ENCODE measurements at regions not wholly inside any gene's neighbourhood (a gene's known extent, or its start where the extent isn't known, plus 50 kb on each side); places are given as distances from the start of the nearest gene placed in this dataset.

- H3K36me3 ChIP-seq (ENCODE audit: insufficient read depth in 1 of 2, low read depth in 1 of 2): no peaks in the 10 kb centered on the region
- H3K27me3 ChIP-seq (ENCODE audit: insufficient read depth in 3 of 3, low read length in 2 of 3): no peaks in the 10 kb centered on the region
- DNase-seq: no peak
- no peak overlapping the region for H3K27ac ChIP-seq
- no peak for ATAC-seq
- no peak for TF ChIP-seq CTCF (IDR thresholded peaks at IDR 0.05)
- peaks cover 11% of the 10 kb centered on the region for H3K9me3 ChIP-seq
- intact Hi-C loops (cut with DNase I): no loop called here
- no peak overlapping the region for H3K4me3 ChIP-seq
- no peaks in the 10 kb centered on the region for H3K4me1 ChIP-seq
- 65 to 70% (median 67%) methylated on average over 1 of the region's 1 CpG for WGBS, 3 donors
Measured at GRCh38 chr13:80989747-80990146, 648.8 kb upstream of the SPRY2 start.

DNA sequence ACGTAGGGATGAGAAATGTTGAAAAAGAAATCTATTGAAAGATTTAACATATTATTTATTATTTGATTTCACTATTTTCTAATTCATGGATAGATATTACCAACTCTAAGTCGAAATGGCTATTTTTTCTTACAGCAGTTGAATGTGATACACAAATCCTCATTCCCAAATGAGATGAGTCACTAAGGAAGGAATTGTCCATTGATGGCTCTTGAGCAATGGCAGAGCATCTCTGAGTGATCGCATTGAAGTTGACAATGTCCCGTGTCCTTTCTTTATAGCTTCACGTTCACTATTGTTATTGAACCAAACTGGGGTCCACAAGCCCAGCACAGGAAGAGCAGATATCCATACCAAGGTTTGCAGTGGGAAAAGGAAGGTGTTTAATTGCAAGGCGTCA lies 648.3 kb upstream of the SPRY2 start:
- DNase-seq (no peak), ATAC-seq (no peak)
- Histone ChIP-seq H3K36me3 (ENCODE audit: insufficient read depth in 1 of 2, low read depth in 1 of 2) (no peaks in the 10 kb centered on the region), H3K4me3 (no peak overlapping the region), H3K9me3 (peaks cover 11% of the 10 kb centered on the region), H3K27me3 (ENCODE audit: insufficient read depth in 3 of 3, low read length in 2 of 3) (no peaks in the 10 kb centered on the region), H3K27ac (no peak overlapping the region), H3K4me1 (no peaks in the 10 kb centered on the region)
- WGBS, 3 donors: 81 to 87% (median 81%) methylated on average over 6 of the region's 6 CpGs
- no peak for TF ChIP-seq CTCF (IDR thresholded peaks at IDR 0.05)
- intact Hi-C loops (cut with DNase I): no loop called here

DNA sequence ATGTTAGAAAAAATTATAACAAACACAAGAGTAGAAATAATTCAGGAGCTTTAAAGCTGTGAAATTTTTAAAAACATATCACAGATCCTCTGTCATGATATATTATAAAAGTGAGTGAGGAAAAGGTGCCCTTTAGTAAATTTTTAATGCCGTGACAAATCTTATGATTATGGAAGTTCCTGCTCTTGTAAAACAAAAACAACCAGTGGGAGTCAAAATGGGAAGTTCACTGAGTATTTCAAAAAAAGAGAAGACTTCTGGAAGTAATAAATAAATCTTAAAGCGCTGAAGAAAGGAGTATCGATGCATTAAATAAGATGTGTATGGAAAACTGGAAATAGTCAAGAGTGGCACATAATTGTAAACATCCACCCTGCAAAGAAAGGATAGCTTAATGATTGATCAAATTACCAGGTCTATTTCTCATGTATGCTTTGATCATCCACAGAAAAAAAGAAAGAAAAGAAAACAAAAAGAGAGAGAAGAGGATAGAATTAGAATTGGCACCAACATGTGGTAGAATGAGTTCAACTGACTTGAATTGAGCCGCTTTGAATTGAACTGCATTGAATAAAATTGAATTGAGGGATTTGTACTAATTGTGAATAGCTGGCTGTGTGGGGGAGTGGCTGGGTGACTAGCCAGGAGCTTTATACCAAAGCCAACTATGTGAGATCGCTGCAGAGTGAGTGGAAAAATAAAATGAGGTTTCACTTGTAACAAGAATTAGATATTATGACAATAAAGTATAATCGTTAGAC lies 647.6 kb upstream of the SPRY2 start:
- Histone ChIP-seq H3K4me3 (no peak overlapping the region), H3K9me3 (peaks cover 11% of the 10 kb centered on the region), H3K27me3 (ENCODE audit: insufficient read depth in 3 of 3, low read length in 2 of 3) (no peaks in the 10 kb centered on the region), H3K4me1 (no peaks in the 10 kb centered on the region), H3K36me3 (ENCODE audit: insufficient read depth in 1 of 2, low read depth in 1 of 2) (no peaks in the 10 kb centered on the region), H3K27ac (no peak overlapping the region)
- WGBS, 3 donors: 43 to 64% (median 47%) methylated on average over 6 of the region's 6 CpGs
- TF ChIP-seq CTCF (IDR thresholded peaks at IDR 0.05): no peak
- no peak for ATAC-seq
- intact Hi-C loops (cut with DNase I): no loop called here
- no peak for DNase-seq

DNA sequence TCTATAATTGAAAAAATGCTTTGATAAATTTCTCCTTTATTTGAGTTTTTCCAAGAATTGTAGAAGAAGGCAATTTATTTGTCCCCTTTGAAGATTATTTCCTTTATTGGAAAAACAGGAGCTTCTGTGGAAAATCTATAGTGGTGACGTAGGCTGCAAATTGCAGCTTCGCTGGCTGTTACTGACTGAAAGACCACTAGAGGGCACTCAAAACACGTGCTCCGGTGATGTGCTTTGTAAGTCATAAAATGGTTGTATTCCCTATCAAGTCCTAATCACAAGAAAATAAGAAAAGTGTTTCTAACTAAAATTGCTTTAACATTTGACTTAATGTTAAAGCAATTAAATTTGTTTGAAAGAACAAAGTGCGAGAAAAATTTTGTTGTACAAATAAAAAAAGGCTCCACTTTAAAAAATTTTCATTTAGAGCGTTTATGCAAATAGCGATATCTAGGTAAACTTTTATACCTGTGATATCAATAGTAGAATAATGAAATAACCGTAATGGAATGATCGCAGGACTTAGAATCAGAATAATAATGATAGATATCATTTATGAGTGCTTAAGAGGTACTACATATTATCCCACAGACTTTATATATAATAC lies 638.2 kb upstream of the SPRY2 start:
- Histone ChIP-seq H3K36me3 (ENCODE audit: insufficient read depth in 1 of 2, low read depth in 1 of 2) (no peaks in the 10 kb centered on the region), H3K9me3 (no peaks in the 10 kb centered on the region), H3K4me1 (no peaks in the 10 kb centered on the region), H3K4me3 (no peak overlapping the region), H3K27me3 (ENCODE audit: insufficient read depth in 3 of 3, low read length in 2 of 3) (no peaks in the 10 kb centered on the region), H3K27ac (no peak overlapping the region)
- 46 to 51% (median 51%) methylated on average over 9 of the region's 9 CpGs for WGBS, 3 donors
- DNase-seq: no peak
- peak in 2 of 4 donors; percentile 48 to 67 for ATAC-seq
- intact Hi-C loops (cut with DNase I): loop anchor here in 1 of 2 donors (5.0 kb wide), 1 partner anchor 38 kb away; no protein-coding TSS in a partner anchor
- TF ChIP-seq CTCF (IDR thresholded peaks at IDR 0.05): peak; percentile 75
